ENCODE measurements at regions not wholly inside any gene's neighbourhood (a gene's known extent, or its start where the extent isn't known, plus 50 kb on each side); places are given as distances from the start of the nearest gene placed in this dataset.

GRCh38 chr16:79769270-79769927, 168.9 kb upstream of the MAF start:
- no peak overlapping the region for H3K27ac Mint-ChIP-seq
- Histone ChIP-seq H3K9me3 (ENCODE audit: control insufficient read depth in 1 of 2, insufficient read depth in 1 of 2, low read length in 2 of 2) (no peaks in the 10 kb centered on the region), H3K4me1 (ENCODE audit: insufficient read depth, low read length) (peaks cover 12% of the 10 kb centered on the region), H3K27me3 (ENCODE audit: control insufficient read depth in 1 of 2, insufficient read depth in 2 of 2, low read length in 2 of 2) (no peaks in the 10 kb centered on the region), H3K36me3 (ENCODE audit: insufficient read depth, low read length) (no peaks in the 10 kb centered on the region), H3K4me3 (ENCODE audit: low read length) (no peak overlapping the region), H3K27ac (ENCODE audit: low read depth in 1 of 2, low read length in 2 of 2) (no peak overlapping the region)
- TF ChIP-seq, protein P1, sequence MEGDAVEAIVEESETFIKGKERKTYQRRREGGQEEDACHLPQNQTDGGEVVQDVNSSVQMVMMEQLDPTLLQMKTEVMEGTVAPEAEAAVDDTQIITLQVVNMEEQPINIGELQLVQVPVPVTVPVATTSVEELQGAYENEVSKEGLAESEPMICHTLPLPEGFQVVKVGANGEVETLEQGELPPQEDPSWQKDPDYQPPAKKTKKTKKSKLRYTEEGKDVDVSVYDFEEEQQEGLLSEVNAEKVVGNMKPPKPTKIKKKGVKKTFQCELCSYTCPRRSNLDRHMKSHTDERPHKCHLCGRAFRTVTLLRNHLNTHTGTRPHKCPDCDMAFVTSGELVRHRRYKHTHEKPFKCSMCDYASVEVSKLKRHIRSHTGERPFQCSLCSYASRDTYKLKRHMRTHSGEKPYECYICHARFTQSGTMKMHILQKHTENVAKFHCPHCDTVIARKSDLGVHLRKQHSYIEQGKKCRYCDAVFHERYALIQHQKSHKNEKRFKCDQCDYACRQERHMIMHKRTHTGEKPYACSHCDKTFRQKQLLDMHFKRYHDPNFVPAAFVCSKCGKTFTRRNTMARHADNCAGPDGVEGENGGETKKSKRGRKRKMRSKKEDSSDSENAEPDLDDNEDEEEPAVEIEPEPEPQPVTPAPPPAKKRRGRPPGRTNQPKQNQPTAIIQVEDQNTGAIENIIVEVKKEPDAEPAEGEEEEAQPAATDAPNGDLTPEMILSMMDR (IDR thresholded peaks at IDR 0.05) = no peak
- peaks cover 16% of the 10 kb centered on the region for H3K4me1 Mint-ChIP-seq (ENCODE audit: low read depth)
- ATAC-seq (ENCODE audit: poor library complexity) (no peak), DNase-seq (no peak)
- peak overlapping the region; percentile 91 for H3K4me3 Mint-ChIP-seq
- H3K9me3 Mint-ChIP-seq = no peaks in the 10 kb centered on the region
- H3K27me3 Mint-ChIP-seq = no peaks in the 10 kb centered on the region
- ChIA-PET CTCF (interaction anchor here (0.6 to 1.2 kb wide), 3 partner anchors 38 to 959 kb away, joined by 3 to 5 read pairs (median 3); no protein-coding TSS in a partner anchor), POLR2A (no interaction called here)
- H3K36me3 Mint-ChIP-seq (ENCODE audit: low read depth) = no peaks in the 10 kb centered on the region
- intact Hi-C loops (cut with DNase I, micrococcal nuclease) = no loop called here

DNA sequence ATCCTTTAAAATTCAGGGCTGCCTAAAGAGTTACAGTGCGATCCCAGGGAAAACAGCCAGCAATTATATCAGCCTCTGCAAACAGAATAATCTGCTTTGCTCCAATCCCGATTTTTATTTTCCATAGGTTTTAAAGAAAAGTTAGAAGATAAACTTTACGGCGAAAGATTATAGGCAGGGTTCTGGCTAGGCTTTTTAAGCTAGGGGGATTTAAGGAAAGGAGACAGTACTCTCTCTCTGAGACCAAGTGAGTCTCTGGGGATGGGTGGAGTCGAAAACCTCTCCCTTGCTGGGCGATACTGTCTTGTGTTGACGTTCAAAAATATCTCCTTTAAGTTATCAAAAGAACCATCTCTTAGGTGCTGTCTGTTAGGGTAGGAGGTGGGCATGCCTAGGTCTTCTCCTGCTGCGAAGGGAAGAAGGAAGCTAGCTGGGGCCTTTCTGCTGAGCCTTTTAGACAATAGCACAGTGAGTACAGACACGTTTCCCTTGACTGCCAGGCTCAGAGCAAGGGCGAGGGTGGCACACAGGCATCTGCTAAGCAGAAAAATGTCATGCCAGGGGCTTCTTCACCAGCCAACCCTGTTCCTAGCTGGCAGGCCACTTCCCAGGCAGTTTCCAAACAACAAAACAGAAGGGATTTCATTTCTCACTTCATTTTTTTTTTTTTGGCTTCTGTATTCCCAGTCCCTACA, 167.9 kb upstream of the MAF start:
- ChIA-PET POLR2A (interaction anchor here (0.6 kb wide), 1 partner anchor 1137 kb away, joined by 3 read pairs; no protein-coding TSS in a partner anchor), CTCF (no interaction called here)
- no peaks in the 10 kb centered on the region for H3K36me3 ChIP-seq (ENCODE audit: insufficient read depth, low read length)
- TF ChIP-seq, protein P1 (IDR thresholded peaks at IDR 0.05) = no peak
- no peaks in the 10 kb centered on the region for H3K27me3 Mint-ChIP-seq
- H3K4me1 ChIP-seq (ENCODE audit: insufficient read depth, low read length) = peaks cover 12% of the 10 kb centered on the region
- H3K9me3 ChIP-seq (ENCODE audit: control insufficient read depth in 1 of 2, insufficient read depth in 1 of 2, low read length in 2 of 2) = no peaks in the 10 kb centered on the region
- intact Hi-C loops (cut with DNase I, micrococcal nuclease) = no loop called here
- ATAC-seq (ENCODE audit: poor library complexity) (no peak), DNase-seq (no peak)
- no peak overlapping the region for H3K4me3 ChIP-seq (ENCODE audit: low read length)
- H3K4me1 Mint-ChIP-seq (ENCODE audit: low read depth) = peaks cover 16% of the 10 kb centered on the region
- H3K27ac ChIP-seq (ENCODE audit: low read depth in 1 of 2, low read length in 2 of 2) = no peak overlapping the region
- no peaks in the 10 kb centered on the region for H3K9me3 Mint-ChIP-seq
- no peak overlapping the region for H3K27ac Mint-ChIP-seq
- no peaks in the 10 kb centered on the region for H3K36me3 Mint-ChIP-seq (ENCODE audit: low read depth)
- no peaks in the 10 kb centered on the region for H3K27me3 ChIP-seq (ENCODE audit: control insufficient read depth in 1 of 2, insufficient read depth in 2 of 2, low read length in 2 of 2)
- peak overlapping the region; percentile 62 for H3K4me3 Mint-ChIP-seq

DNA sequence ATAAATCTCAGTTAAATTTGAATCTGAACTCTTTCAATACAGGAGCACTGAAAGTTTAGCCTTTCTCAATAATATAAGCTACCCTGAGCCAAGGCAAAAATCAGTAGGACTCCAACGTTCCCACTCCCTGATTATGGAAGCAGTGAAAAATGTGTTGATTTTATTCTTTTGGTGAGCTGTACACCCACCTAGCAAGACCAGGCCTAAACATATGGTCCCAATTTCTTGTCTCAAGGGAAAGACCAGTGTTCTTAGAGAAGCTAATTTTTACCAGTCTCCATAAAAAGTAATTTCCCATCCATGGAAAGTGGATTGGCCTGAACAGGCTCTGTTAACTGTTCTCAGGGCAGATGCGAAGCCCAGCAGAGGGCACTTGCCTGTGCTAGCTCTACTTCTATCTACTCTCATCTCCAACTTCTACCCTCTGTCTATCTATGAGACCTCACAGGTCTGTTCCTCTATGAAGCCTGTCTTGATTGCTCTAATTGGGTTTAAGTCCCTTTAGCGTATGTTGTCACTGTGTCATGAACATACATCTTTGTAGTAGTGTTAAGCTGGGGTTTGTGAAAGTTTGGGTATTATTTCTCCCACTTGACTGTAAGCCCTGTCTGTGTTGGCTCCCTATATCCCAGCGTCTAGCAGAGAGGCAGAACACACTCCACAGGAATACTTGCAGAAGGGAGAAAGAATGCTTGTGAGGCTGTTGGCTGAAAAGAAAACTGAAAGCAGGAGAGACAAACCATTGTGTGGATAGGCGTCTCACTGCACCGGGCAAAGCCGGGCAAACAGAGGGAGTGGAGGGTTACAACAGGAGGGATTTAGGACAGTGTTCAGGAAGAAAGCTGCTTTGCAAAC, 167.1 kb upstream of the MAF start:
- no peaks in the 10 kb centered on the region for H3K9me3 ChIP-seq (ENCODE audit: control insufficient read depth in 1 of 2, insufficient read depth in 1 of 2, low read length in 2 of 2)
- H3K9me3 Mint-ChIP-seq = no peaks in the 10 kb centered on the region
- H3K36me3 Mint-ChIP-seq (ENCODE audit: low read depth) = no peaks in the 10 kb centered on the region
- H3K4me1 Mint-ChIP-seq (ENCODE audit: low read depth) = peaks cover 16% of the 10 kb centered on the region
- CTCF ChIA-PET = no interaction called here
- H3K27ac Mint-ChIP-seq = no peak overlapping the region
- no peak overlapping the region for H3K4me3 ChIP-seq (ENCODE audit: low read length)
- ATAC-seq (ENCODE audit: poor library complexity) = no peak
- peaks cover 12% of the 10 kb centered on the region for H3K4me1 ChIP-seq (ENCODE audit: insufficient read depth, low read length)
- H3K27ac ChIP-seq (ENCODE audit: low read depth in 1 of 2, low read length in 2 of 2) = no peak overlapping the region
- TF ChIP-seq, protein P1 (IDR thresholded peaks at IDR 0.05) = no peak
- no peaks in the 10 kb centered on the region for H3K27me3 Mint-ChIP-seq
- H3K36me3 ChIP-seq (ENCODE audit: insufficient read depth, low read length) = no peaks in the 10 kb centered on the region
- no peaks in the 10 kb centered on the region for H3K27me3 ChIP-seq (ENCODE audit: control insufficient read depth in 1 of 2, insufficient read depth in 2 of 2, low read length in 2 of 2)
- intact Hi-C loops (cut with DNase I, micrococcal nuclease) = no loop called here
- DNase-seq = no peak
- H3K4me3 Mint-ChIP-seq = peak overlapping the region; percentile 62
- POLR2A ChIA-PET = no interaction called here

Measured in CD4-positive, alpha-beta T cell (primary cell).